Heart right ventricle (tissue), 16 donors: ENCODE measurements at regions not wholly inside any gene's neighbourhood (a gene's known extent, or its start where the extent isn't known, plus 50 kb on each side); places are given as distances from the start of the nearest gene placed in this dataset.

Experiments used
- ATAC-seq, 8 donors: fragments of 200-7000 bp; cut with Tn5 transposase; one replicate each; pipeline ENCODE4 v1.9.1; 2020; ENCODE audit warnings: mild to moderate bottlenecking in 8 of 8, moderate library complexity in 8 of 8, moderate number of reproducible peaks in 1 of 8
- DNase-seq, 2 donors: peaks; one replicate each; pipeline ENCODE4 v3.0.0-alpha.2; 2020
- H3K27ac ChIP-seq, 10 donors: fragments of 200-600 bp; sonication (generic) in 2 of 10; one replicate each; pipeline versions ENCODE4 v1.5.0 to v1.8.0; 2020 to 2022; ENCODE audit warnings: mild to moderate bottlenecking in 3 of 10
- H3K27me3 ChIP-seq, 7 donors: fragments of 200-600 bp; one replicate each; pipeline ENCODE4 v1.8.0; 2021 to 2022; ENCODE audit warnings: mild to moderate bottlenecking in 2 of 7
- H3K36me3 ChIP-seq, 9 donors: fragments of 200-600 bp; sonication (generic) in 1 of 9; one replicate each; pipeline versions ENCODE4 v1.5.0 to v1.8.0; 2020 to 2022; ENCODE audit warnings: mild to moderate bottlenecking in 2 of 9
- H3K4me1 ChIP-seq, 9 donors: fragments of 200-600 bp; sonication (generic) in 1 of 9; one replicate each; pipeline versions ENCODE4 v1.5.0 to v1.8.0; 2020 to 2022; ENCODE audit warnings: mild to moderate bottlenecking in 4 of 9
- H3K4me3 ChIP-seq, 10 donors: fragments of 200-600 bp; sonication (generic) in 2 of 10; one replicate each; pipeline versions ENCODE4 v1.5.0 to v1.8.0; 2020 to 2022; ENCODE audit warnings: mild to moderate bottlenecking in 7 of 10, moderate library complexity in 2 of 10
- H3K9me3 ChIP-seq, 11 donors: fragments of 200-600 bp in 10 of 11; sonication (generic) in 2 of 11; one replicate each; pipeline versions ENCODE4 v1.5.0 to v1.8.0; 2013 to 2022; ENCODE audit warnings: mild to moderate bottlenecking in 2 of 11, control low read depth in 1 of 11, moderate library complexity in 1 of 11
- WGBS, 2 donors: extraction: QIAGEN DNeasy Blood & Tissue Kit; methylation state at CpG; one replicate each; pipeline ENCODE4 v1.1.7; 2013; ENCODE audit warnings: inconsistent platforms in 1 of 2; 5-methylcytosine and 5-hydroxymethylcytosine counted together
- intact Hi-C, 10 donors: fragments of 100-400 bp; cut with DNase I; formaldehyde crosslinking; loops; one replicate each; pipeline versions ENCODE4 v1.11.1 to v1.14.2; 2022
- TF ChIP-seq, protein P1 (sequence below), 9 donors: fragments of 200-600 bp; sonication (generic) in 2 of 9; IDR thresholded peaks; one replicate each; pipeline versions ENCODE4 v1.5.0 to v1.8.0; 2021 to 2022; ENCODE audit warnings: antibody characterized with exemption in 9 of 9, mild to moderate bottlenecking in 5 of 9, moderate library complexity in 1 of 9
- donor health status: Arrhythmogenic right ventricular cardiomyopathy.
- donor health status: ischemic (EF 13 %, LVEDD 7.1; RV severe dilation, severe dysfunction).
- donor health status: healthy with polysubstance abuse.
- donor health status: DM: no; HTN: yes; CAD: no.
- donor health status: DM: no; HTN: no; CAD: no.
- donor health status: ischemic (EF 25% LVEDD 6.9; RV normal size, moderate dysfunction).
- donor health status: ischemic (EF 25% LVEDD 5.7; RV mildly dilated, moderate dysfunction).
- donor health status: healthy.
- donor health status: DM: yes; HTN: yes; CAD: no.
- donor health status: Ischemic cardiomyopathy.
- donor health status: ischemic (EF 35%, LVEDD 5.7; RV mildly dilated, moderate dysfunction).
- donor health status: nonischemic (EF 11% LVEDD 7.7; RV severe dilation, severe dysfunction).
- donor health status: DM: yes; HTN: yes; CAD: no.
- donor health status: PGD.
- donor health status: ischemic (EF 29% LVEDD 5.4; RV normal size, mild dysfunction).
- donor health status: nonischemic (EF 23%, LVEDD 6.1; RV moderate dilation, normal function).

DNA sequence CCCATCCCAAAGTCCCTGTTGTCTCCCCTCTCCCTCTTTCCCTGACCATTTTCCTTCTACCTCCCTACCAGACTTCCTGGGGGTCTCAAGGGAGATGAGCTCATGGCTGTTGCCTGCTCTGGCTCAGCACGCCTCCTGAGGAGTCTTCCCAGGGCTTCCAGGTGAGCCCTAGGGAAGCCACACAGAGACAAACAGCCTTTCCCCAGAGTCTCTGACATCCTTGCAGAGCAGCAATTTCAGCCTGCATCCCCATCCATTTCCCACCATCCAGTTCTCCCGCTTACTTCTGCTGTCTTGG, 189.2 kb upstream of the LINGO1 start:
- 66 to 70% methylated on average over 2 of the region's 2 CpGs for WGBS, 2 donors
- no peaks in the 10 kb centered on the region for H3K9me3 ChIP-seq
- ATAC-seq: no peak
- peaks cover 17 to 64% (median 58%) of the 10 kb centered on the region in 7 donors for H3K27me3 ChIP-seq
- H3K4me3 ChIP-seq: no peak overlapping the region
- intact Hi-C loops: loop anchor here in 8 of 10 donors (1.0 to 10.0 kb wide), 8 partner anchors 157 to 717 kb away; partner anchors contain the start of gene LINGO1 (in 4 of the 8)
- TF ChIP-seq, protein P1, sequence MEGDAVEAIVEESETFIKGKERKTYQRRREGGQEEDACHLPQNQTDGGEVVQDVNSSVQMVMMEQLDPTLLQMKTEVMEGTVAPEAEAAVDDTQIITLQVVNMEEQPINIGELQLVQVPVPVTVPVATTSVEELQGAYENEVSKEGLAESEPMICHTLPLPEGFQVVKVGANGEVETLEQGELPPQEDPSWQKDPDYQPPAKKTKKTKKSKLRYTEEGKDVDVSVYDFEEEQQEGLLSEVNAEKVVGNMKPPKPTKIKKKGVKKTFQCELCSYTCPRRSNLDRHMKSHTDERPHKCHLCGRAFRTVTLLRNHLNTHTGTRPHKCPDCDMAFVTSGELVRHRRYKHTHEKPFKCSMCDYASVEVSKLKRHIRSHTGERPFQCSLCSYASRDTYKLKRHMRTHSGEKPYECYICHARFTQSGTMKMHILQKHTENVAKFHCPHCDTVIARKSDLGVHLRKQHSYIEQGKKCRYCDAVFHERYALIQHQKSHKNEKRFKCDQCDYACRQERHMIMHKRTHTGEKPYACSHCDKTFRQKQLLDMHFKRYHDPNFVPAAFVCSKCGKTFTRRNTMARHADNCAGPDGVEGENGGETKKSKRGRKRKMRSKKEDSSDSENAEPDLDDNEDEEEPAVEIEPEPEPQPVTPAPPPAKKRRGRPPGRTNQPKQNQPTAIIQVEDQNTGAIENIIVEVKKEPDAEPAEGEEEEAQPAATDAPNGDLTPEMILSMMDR (IDR thresholded peaks at IDR 0.05): no peak
- no peak for DNase-seq
- H3K36me3 ChIP-seq: no peaks in the 10 kb centered on the region
- H3K4me1 ChIP-seq: peaks cover 0 to 11% (median 4%) of the 10 kb centered on the region in 9 donors
- no peak overlapping the region for H3K27ac ChIP-seq

DNA sequence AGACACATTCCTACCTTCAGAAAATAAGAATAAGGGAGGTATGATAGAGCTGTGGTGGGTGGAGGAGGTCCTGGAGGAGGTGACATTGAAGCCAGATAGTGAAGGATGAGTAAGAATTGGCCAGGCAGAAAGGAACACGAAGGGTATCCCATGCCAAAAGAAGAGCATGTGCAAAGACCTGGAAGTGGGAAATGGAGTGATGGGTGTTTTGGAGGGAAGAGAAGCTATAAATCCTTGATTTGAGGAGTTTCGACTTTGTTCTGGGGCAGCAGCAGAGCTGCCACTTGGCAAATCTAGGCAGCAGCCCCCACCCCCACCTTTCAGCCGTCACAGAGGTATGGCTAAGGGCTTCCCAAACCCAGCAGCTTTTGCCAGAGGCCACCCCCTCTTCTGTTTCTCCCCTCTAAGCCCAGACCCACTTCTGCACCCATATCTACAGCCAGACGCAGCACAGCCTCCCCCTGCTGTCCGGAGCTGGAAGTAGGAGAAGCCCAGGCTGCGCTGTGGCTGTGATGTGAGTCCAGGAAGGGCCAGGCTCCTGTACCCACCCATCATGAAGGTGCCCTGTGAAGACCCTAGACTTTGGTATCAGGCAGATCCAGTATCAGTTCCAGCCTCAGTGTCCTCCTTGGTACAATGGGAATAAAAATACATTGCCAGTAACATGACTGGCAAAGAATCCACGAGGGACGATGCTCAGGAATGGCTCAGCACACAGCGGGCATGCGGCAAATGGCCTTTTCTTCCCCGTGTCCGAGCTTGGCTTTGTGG, 188.7 kb upstream of the LINGO1 start:
- Histone ChIP-seq H3K9me3 (no peaks in the 10 kb centered on the region), H3K4me1 (peaks cover 0 to 11% (median 4%) of the 10 kb centered on the region in 9 donors), H3K36me3 (no peaks in the 10 kb centered on the region), H3K4me3 (no peak overlapping the region), H3K27me3 (peaks cover 17 to 69% (median 63%) of the 10 kb centered on the region in 7 donors), H3K27ac (no peak overlapping the region)
- DNase-seq (peak; percentile 48 to 54), ATAC-seq (peak in 7 of 8 donors; percentile 60 to 87 (median 81))
- 38 to 42% methylated on average over 12 of the region's 12 CpGs for WGBS, 2 donors
- TF ChIP-seq, protein P1 (IDR thresholded peaks at IDR 0.05): peak; percentile 40 to 75 (median 64)
- intact Hi-C loops: loop anchor here in 8 of 10 donors (1.0 to 10.0 kb wide), 8 partner anchors 157 to 717 kb away; partner anchors contain the start of gene LINGO1 (in 4 of the 8)

DNA sequence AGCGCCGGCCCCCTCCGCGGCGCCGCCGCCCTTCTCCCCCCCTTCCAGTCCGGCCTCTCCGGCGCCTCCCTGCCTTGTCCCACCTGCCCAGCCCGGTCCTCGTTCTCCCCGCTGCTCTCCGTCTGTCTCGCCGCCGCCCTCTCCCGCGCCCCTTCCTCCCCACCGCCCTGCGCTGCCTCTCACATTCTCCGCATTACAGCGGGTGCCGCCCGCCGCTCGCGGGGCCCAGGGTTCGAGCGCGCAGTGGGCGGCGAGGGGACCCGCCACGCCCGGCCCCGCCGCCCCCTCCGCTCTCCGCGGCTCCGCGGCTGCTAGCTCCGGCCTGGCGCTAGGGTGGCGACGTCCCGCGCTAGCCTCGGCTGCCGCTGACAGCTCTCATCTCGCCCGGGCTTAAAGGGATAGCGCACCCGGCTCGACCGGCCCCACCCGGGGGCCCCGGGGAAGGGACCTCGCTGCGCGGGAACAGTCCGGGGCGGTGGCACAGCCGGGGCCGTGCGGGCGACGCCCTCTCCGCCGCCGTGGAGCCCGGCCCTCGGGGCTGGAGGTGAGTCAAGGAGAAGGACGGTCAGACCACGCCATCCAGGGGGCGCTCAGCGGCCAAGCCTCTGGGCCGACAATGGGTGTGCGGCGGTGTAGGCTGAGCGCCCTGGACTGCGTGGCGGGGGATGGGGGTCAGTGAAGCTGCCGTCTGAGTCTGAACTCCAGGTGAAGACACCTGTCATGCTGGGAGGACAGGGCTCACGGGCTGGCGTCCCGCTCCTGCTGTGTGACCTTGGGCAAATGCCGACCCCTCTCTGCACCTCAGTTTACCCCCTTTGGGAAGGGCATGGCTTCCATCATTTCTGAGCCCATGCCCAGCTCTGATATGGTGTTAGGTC, 187.4 kb upstream of the LINGO1 start:
- 2% methylated on average over 89 of the region's 89 CpGs for WGBS, 2 donors
- Histone ChIP-seq H3K36me3 (no peaks in the 10 kb centered on the region), H3K27me3 (peaks cover 17 to 81% (median 73%) of the 10 kb centered on the region in 7 donors), H3K4me1 (peaks cover 0 to 11% (median 4%) of the 10 kb centered on the region in 9 donors), H3K4me3 (peak overlapping the region in 9 of 10 donors; percentile 28 to 51 (median 41)), H3K27ac (no peak overlapping the region), H3K9me3 (no peaks in the 10 kb centered on the region)
- TF ChIP-seq, protein P1 (IDR thresholded peaks at IDR 0.05): peak in 4 of 9 donors; percentile 16 to 24 (median 21)
- intact Hi-C loops: loop anchor here in 9 of 10 donors (2.0 to 10.0 kb wide), 7 partner anchors 155 to 715 kb away; partner anchors contain the start of gene LINGO1 (in 5 of the 9)
- no peak for DNase-seq
- peak in 6 of 8 donors; percentile 23 to 52 (median 30) for ATAC-seq
